GM13976 (cell line): ENCODE measurements at regions not wholly inside any gene's neighbourhood (a gene's known extent, or its start where the extent isn't known, plus 50 kb on each side); places are given as distances from the start of the nearest gene placed in this dataset.

ENCODE experiments used
- DNase-seq: peaks from one replicate; pipeline ENCODE4 v3.0.0; 2012; ENCODE audit warnings: low spot score
- CTCF ChIP-seq: IDR thresholded peaks from 2 replicates; pipeline ENCODE4 v1.5.1; 2012; ENCODE audit warnings: borderline replicate concordance, mild to moderate bottlenecking; ENCODE audit not compliant: insufficient read depth; ENCODE audit errors: extremely low read depth, missing control alignments, control extremely low read depth
- in situ Hi-C: fragments of 300-500 bp; cut with MboI; formaldehyde crosslinking; loops from one replicate; pipeline ENCODE4 v1.12.0; 2022; ENCODE audit warnings: low sequenced_read_pairs, mixed read lengths, inconsistent platforms; ENCODE audit not compliant: unreplicated experiment

- TF ChIP-seq CTCF = no peak
- no peak for DNase-seq
- in situ Hi-C loops = no loop called here
Observed at GRCh38 chr9:13715430-13715829, 435.9 kb upstream of the MPDZ start.

GRCh38 chr9:13707612-13708576 lies 428.4 kb upstream of the MPDZ start:
- in situ Hi-C loops = no loop called here
- DNase-seq = no peak
- TF ChIP-seq CTCF = no peak

- in situ Hi-C loops = no loop called here
- no peak for TF ChIP-seq CTCF
- DNase-seq = no peak
Observed at GRCh38 chr9:13705918-13706317, 426.4 kb upstream of the MPDZ start.

- TF ChIP-seq CTCF = no peak
- in situ Hi-C loops = no loop called here
- DNase-seq = no peak
Observed at GRCh38 chr9:13705373-13705772, 425.9 kb upstream of the MPDZ start.

GRCh38 chr9:13690595-13690994 lies 411.1 kb upstream of the MPDZ start:
- DNase-seq = no peak
- TF ChIP-seq CTCF = no peak
- in situ Hi-C loops = no loop called here

- no peak for TF ChIP-seq CTCF
- DNase-seq = no peak
- in situ Hi-C loops = no loop called here
Observed at GRCh38 chr9:13689925-13690324, 410.4 kb upstream of the MPDZ start.

- no peak for DNase-seq
- no peak for TF ChIP-seq CTCF
- in situ Hi-C loops = no loop called here
Observed at GRCh38 chr9:13688990-13689600, 409.6 kb upstream of the MPDZ start.
